ENCODE measurements at regions not wholly inside any gene's neighbourhood (a gene's known extent, or its start where the extent isn't known, plus 50 kb on each side); places are given as distances from the start of the nearest gene placed in this dataset.

- no peaks in the 10 kb centered on the region for H3K9me3 ChIP-seq (ENCODE audit: control insufficient read depth in 2 of 2, insufficient read depth in 1 of 2, low read depth in 1 of 2, low read length in 1 of 2)
- H3K27ac ChIP-seq (ENCODE audit: low read depth in 1 of 3, low read length in 2 of 3): no peak overlapping the region
- H3K27me3 ChIP-seq (ENCODE audit: control insufficient read depth in 3 of 3, insufficient read depth in 3 of 3, low read length in 3 of 3): no peaks in the 10 kb centered on the region
- no peak for FAIRE-seq
- H3K4me3 ChIP-seq (ENCODE audit: low read depth in 1 of 3, low read length in 3 of 3): no peak overlapping the region
- H3K36me3 ChIP-seq (ENCODE audit: control insufficient read depth in 3 of 3, insufficient read depth in 2 of 3, low read depth in 1 of 3, low read length in 3 of 3): no peaks in the 10 kb centered on the region
- H3K4me1 ChIP-seq (ENCODE audit: control insufficient read depth in 3 of 3, insufficient read depth in 2 of 3, low read depth in 1 of 3, low read length in 2 of 3): no peaks in the 10 kb centered on the region
- no peak for DNase-seq
These were observed 96.8 kb upstream of the SOX2 start for GRCh38 chr3:181614878-181615277.

- 55 to 66% (median 65%) methylated on average over 1 of the region's 1 CpG for WGBS, 3 donors
- H3K36me3 ChIP-seq (ENCODE audit: control insufficient read depth in 3 of 3, insufficient read depth in 2 of 3, low read depth in 1 of 3, low read length in 3 of 3): no peaks in the 10 kb centered on the region
- FAIRE-seq (no peak), DNase-seq (no peak)
- no peaks in the 10 kb centered on the region for H3K27me3 ChIP-seq (ENCODE audit: control insufficient read depth in 3 of 3, insufficient read depth in 3 of 3, low read length in 3 of 3)
- H3K27ac ChIP-seq (ENCODE audit: low read depth in 1 of 3, low read length in 2 of 3): no peak overlapping the region
- no peaks in the 10 kb centered on the region for H3K4me1 ChIP-seq (ENCODE audit: control insufficient read depth in 3 of 3, insufficient read depth in 2 of 3, low read depth in 1 of 3, low read length in 2 of 3)
- H3K9me3 ChIP-seq (ENCODE audit: control insufficient read depth in 2 of 2, insufficient read depth in 1 of 2, low read depth in 1 of 2, low read length in 1 of 2): no peaks in the 10 kb centered on the region
- H3K4me3 ChIP-seq (ENCODE audit: low read depth in 1 of 3, low read length in 3 of 3): no peak overlapping the region
These were observed 97.9 kb upstream of the SOX2 start for GRCh38 chr3:181613813-181614212.

GRCh38 chr3:181613191-181613590 is 98.5 kb upstream of the SOX2 start:
- Histone ChIP-seq H3K27me3 (ENCODE audit: control insufficient read depth in 3 of 3, insufficient read depth in 3 of 3, low read length in 3 of 3) (no peaks in the 10 kb centered on the region), H3K4me3 (ENCODE audit: low read depth in 1 of 3, low read length in 3 of 3) (no peak overlapping the region), H3K36me3 (ENCODE audit: control insufficient read depth in 3 of 3, insufficient read depth in 2 of 3, low read depth in 1 of 3, low read length in 3 of 3) (no peaks in the 10 kb centered on the region), H3K4me1 (ENCODE audit: control insufficient read depth in 3 of 3, insufficient read depth in 2 of 3, low read depth in 1 of 3, low read length in 2 of 3) (no peaks in the 10 kb centered on the region), H3K27ac (ENCODE audit: low read depth in 1 of 3, low read length in 2 of 3) (no peak overlapping the region), H3K9me3 (ENCODE audit: control insufficient read depth in 2 of 2, insufficient read depth in 1 of 2, low read depth in 1 of 2, low read length in 1 of 2) (no peaks in the 10 kb centered on the region)
- no peak for DNase-seq
- FAIRE-seq: no peak
- WGBS, 3 donors: 59 to 72% (median 67%) methylated on average over 1 of the region's 1 CpG

GRCh38 chr3:181610973-181611265 is 100.8 kb upstream of the SOX2 start:
- FAIRE-seq: no peak
- 69 to 76% (median 70%) methylated on average over 2 of the region's 2 CpGs for WGBS, 3 donors
- no peak overlapping the region for H3K4me3 ChIP-seq (ENCODE audit: low read depth in 1 of 3, low read length in 3 of 3)
- no peaks in the 10 kb centered on the region for H3K27me3 ChIP-seq (ENCODE audit: control insufficient read depth in 3 of 3, insufficient read depth in 3 of 3, low read length in 3 of 3)
- H3K4me1 ChIP-seq (ENCODE audit: control insufficient read depth in 3 of 3, insufficient read depth in 2 of 3, low read depth in 1 of 3, low read length in 2 of 3): no peaks in the 10 kb centered on the region
- no peaks in the 10 kb centered on the region for H3K36me3 ChIP-seq (ENCODE audit: control insufficient read depth in 3 of 3, insufficient read depth in 2 of 3, low read depth in 1 of 3, low read length in 3 of 3)
- DNase-seq: no peak
- H3K9me3 ChIP-seq (ENCODE audit: control insufficient read depth in 2 of 2, insufficient read depth in 1 of 2, low read depth in 1 of 2, low read length in 1 of 2): no peaks in the 10 kb centered on the region
- H3K27ac ChIP-seq (ENCODE audit: low read depth in 1 of 3, low read length in 2 of 3): no peak overlapping the region

- Histone ChIP-seq H3K27ac (ENCODE audit: low read depth in 1 of 3, low read length in 2 of 3) (no peak overlapping the region), H3K27me3 (ENCODE audit: control insufficient read depth in 3 of 3, insufficient read depth in 3 of 3, low read length in 3 of 3) (no peaks in the 10 kb centered on the region), H3K36me3 (ENCODE audit: control insufficient read depth in 3 of 3, insufficient read depth in 2 of 3, low read depth in 1 of 3, low read length in 3 of 3) (no peaks in the 10 kb centered on the region), H3K9me3 (ENCODE audit: control insufficient read depth in 2 of 2, insufficient read depth in 1 of 2, low read depth in 1 of 2, low read length in 1 of 2) (no peaks in the 10 kb centered on the region), H3K4me1 (ENCODE audit: control insufficient read depth in 3 of 3, insufficient read depth in 2 of 3, low read depth in 1 of 3, low read length in 2 of 3) (no peaks in the 10 kb centered on the region), H3K4me3 (ENCODE audit: low read depth in 1 of 3, low read length in 3 of 3) (no peak overlapping the region)
- DNase-seq: no peak
- FAIRE-seq: no peak
- whole genome bisulfite sequencing, 3 donors: 51 to 60% (median 58%) methylated on average over 4 of the region's 4 CpGs
These were observed 101.4 kb upstream of the SOX2 start for GRCh38 chr3:181610083-181610972.

- Histone ChIP-seq H3K27me3 (ENCODE audit: control insufficient read depth in 3 of 3, insufficient read depth in 3 of 3, low read length in 3 of 3) (no peaks in the 10 kb centered on the region), H3K27ac (ENCODE audit: low read depth in 1 of 3, low read length in 2 of 3) (no peak overlapping the region), H3K4me1 (ENCODE audit: control insufficient read depth in 3 of 3, insufficient read depth in 2 of 3, low read depth in 1 of 3, low read length in 2 of 3) (no peaks in the 10 kb centered on the region), H3K4me3 (ENCODE audit: low read depth in 1 of 3, low read length in 3 of 3) (no peak overlapping the region), H3K36me3 (ENCODE audit: control insufficient read depth in 3 of 3, insufficient read depth in 2 of 3, low read depth in 1 of 3, low read length in 3 of 3) (no peaks in the 10 kb centered on the region), H3K9me3 (ENCODE audit: control insufficient read depth in 2 of 2, insufficient read depth in 1 of 2, low read depth in 1 of 2, low read length in 1 of 2) (no peaks in the 10 kb centered on the region)
- DNase-seq (no peak), FAIRE-seq (no peak)
- WGBS, 3 donors: 77 to 93% (median 80%) methylated on average over 1 of the region's 1 CpG
These were observed 102.5 kb upstream of the SOX2 start for GRCh38 chr3:181609030-181609767.

- H3K4me3 ChIP-seq (ENCODE audit: low read depth in 1 of 3, low read length in 3 of 3): no peak overlapping the region
- WGBS, 3 donors: 77 to 85% (median 83%) methylated on average over 3 of the region's 3 CpGs
- no peaks in the 10 kb centered on the region for H3K36me3 ChIP-seq (ENCODE audit: control insufficient read depth in 3 of 3, insufficient read depth in 2 of 3, low read depth in 1 of 3, low read length in 3 of 3)
- no peak overlapping the region for H3K27ac ChIP-seq (ENCODE audit: low read depth in 1 of 3, low read length in 2 of 3)
- H3K4me1 ChIP-seq (ENCODE audit: control insufficient read depth in 3 of 3, insufficient read depth in 2 of 3, low read depth in 1 of 3, low read length in 2 of 3): no peaks in the 10 kb centered on the region
- no peaks in the 10 kb centered on the region for H3K27me3 ChIP-seq (ENCODE audit: control insufficient read depth in 3 of 3, insufficient read depth in 3 of 3, low read length in 3 of 3)
- FAIRE-seq: no peak
- no peaks in the 10 kb centered on the region for H3K9me3 ChIP-seq (ENCODE audit: control insufficient read depth in 2 of 2, insufficient read depth in 1 of 2, low read depth in 1 of 2, low read length in 1 of 2)
- DNase-seq: no peak
These were observed 107.5 kb upstream of the SOX2 start for GRCh38 chr3:181604267-181604666.

- Histone ChIP-seq H3K27ac (ENCODE audit: low read depth in 1 of 3, low read length in 2 of 3) (no peak overlapping the region), H3K4me3 (ENCODE audit: low read depth in 1 of 3, low read length in 3 of 3) (no peak overlapping the region), H3K9me3 (ENCODE audit: control insufficient read depth in 2 of 2, insufficient read depth in 1 of 2, low read depth in 1 of 2, low read length in 1 of 2) (no peaks in the 10 kb centered on the region), H3K27me3 (ENCODE audit: control insufficient read depth in 3 of 3, insufficient read depth in 3 of 3, low read length in 3 of 3) (no peaks in the 10 kb centered on the region), H3K4me1 (ENCODE audit: control insufficient read depth in 3 of 3, insufficient read depth in 2 of 3, low read depth in 1 of 3, low read length in 2 of 3) (no peaks in the 10 kb centered on the region), H3K36me3 (ENCODE audit: control insufficient read depth in 3 of 3, insufficient read depth in 2 of 3, low read depth in 1 of 3, low read length in 3 of 3) (no peaks in the 10 kb centered on the region)
- FAIRE-seq (no peak), DNase-seq (no peak)
These were observed 115.6 kb upstream of the SOX2 start for GRCh38 chr3:181596126-181596525.
